Activated naive CD8-positive, alpha-beta T cell treated with anti-CD3 and anti-CD28 coated beads, Interleukin-2, amount 10 ng/mL, durations not matched to agents 7 days and 5 days (primary cell): ENCODE measurements at regions not wholly inside any gene's neighbourhood (a gene's known extent, or its start where the extent isn't known, plus 50 kb on each side); places are given as distances from the start of the nearest gene placed in this dataset.

ENCODE experiments used
- ATAC-seq: fragments of 150-1000 bp; cut with Tn5 transposase; one replicate; pipeline ENCODE4 v1.10.0; 2021; ENCODE audit warnings: low read depth, moderate library complexity
- POLR2A ChIA-PET: fragments of 350-600 bp; sonication (Branson Sonifier 250); formaldehyde crosslinking; loops from one replicate; lab custom pipeline; 2021; ENCODE audit warnings: antibody characterized with exemption; lab: Charles Lee
- DNase-seq: peaks from one replicate; pipeline ENCODE4 v3.0.0; 2021
- H3K27ac Mint-ChIP-seq: one replicate; pipeline ENCODE4 v1.8.0; 2022; ENCODE audit warnings: mild to moderate bottlenecking, mixed read lengths
- H3K27me3 Mint-ChIP-seq: one replicate; pipeline ENCODE4 v1.8.0; 2022; ENCODE audit warnings: mild to moderate bottlenecking, moderate library complexity, mixed read lengths
- H3K36me3 Mint-ChIP-seq: one replicate; pipeline ENCODE4 v1.8.0; 2021; ENCODE audit warnings: mild to moderate bottlenecking, mixed read lengths
- H3K4me1 Mint-ChIP-seq: one replicate; pipeline ENCODE4 v1.8.0; 2021; ENCODE audit warnings: mixed read lengths
- H3K4me3 Mint-ChIP-seq: one replicate; pipeline ENCODE4 v1.8.0; 2022; ENCODE audit warnings: mild to moderate bottlenecking, moderate library complexity, mixed read lengths
- H3K9me3 Mint-ChIP-seq: one replicate; pipeline ENCODE4 v1.8.0; 2021; ENCODE audit warnings: mixed read lengths

DNA sequence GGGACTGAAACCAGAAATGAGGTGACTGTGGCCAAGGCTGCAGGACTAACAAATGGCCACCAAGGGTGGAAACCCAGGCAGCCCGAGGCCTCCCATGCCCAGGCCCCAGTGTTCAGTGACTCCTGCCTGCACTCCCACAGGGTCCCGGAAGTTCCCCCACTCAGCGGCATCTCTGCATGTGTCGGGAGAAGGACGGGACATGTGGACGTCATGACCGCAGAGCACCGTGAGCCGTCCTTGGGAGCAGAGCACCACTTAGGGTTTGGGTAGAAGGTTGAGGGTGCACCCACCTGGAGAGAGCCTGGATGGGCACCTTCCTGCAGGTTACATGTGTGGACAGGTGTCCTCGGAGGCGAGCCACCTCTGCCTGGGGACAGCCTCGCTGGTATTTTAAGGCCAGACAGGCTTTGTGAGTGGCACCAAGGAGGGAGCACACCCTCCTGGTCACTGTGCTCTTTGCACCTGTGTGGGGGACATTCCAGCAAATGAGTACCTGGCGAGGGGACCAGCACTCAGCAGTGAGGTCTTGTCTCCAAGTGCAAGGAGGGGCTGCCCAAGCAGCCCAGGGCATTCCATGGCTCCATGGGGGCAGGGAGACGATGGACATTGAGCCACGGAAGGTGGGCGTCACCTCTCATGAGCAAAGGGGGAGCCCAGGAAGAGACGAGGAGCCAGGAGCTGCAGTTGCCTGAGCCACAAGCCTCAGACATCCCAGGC is 95.3 kb upstream of the TCERG1L start:
- H3K36me3 Mint-ChIP-seq, result no peaks in the 10 kb centered on the region
- no peaks in the 10 kb centered on the region for H3K4me1 Mint-ChIP-seq
- POLR2A ChIA-PET, result no interaction called here
- DNase-seq, result no peak
- no peaks in the 10 kb centered on the region for H3K27me3 Mint-ChIP-seq
- H3K27ac Mint-ChIP-seq, result no peak overlapping the region
- no peak for ATAC-seq
- H3K9me3 Mint-ChIP-seq, result no peaks in the 10 kb centered on the region
- no peak overlapping the region for H3K4me3 Mint-ChIP-seq

DNA sequence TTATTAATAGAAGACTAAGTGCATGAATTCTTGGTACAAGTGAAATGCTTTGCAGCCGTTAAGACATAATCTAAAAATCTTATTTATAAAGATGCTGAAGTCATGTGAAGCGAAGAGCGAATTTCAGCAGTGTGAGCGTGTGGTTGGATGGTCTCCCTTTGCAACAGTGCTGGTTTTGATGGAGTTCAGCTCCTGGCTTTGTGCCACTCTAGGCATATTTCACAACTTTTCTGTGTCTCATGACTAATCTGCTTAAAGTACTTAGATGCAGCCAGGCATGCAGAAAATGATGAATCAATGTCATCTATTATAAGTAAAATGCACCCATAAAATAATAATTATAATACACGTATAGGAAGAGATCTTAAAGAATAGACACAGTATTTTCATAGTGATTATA is 107.2 kb upstream of the TCERG1L start:
- Mint-ChIP-seq H3K27ac (no peak overlapping the region), H3K27me3 (no peaks in the 10 kb centered on the region), H3K36me3 (no peaks in the 10 kb centered on the region), H3K4me1 (no peaks in the 10 kb centered on the region), H3K9me3 (no peaks in the 10 kb centered on the region), H3K4me3 (no peak overlapping the region)
- DNase-seq, result no peak
- ATAC-seq, result no peak
- POLR2A ChIA-PET, result no interaction called here

DNA sequence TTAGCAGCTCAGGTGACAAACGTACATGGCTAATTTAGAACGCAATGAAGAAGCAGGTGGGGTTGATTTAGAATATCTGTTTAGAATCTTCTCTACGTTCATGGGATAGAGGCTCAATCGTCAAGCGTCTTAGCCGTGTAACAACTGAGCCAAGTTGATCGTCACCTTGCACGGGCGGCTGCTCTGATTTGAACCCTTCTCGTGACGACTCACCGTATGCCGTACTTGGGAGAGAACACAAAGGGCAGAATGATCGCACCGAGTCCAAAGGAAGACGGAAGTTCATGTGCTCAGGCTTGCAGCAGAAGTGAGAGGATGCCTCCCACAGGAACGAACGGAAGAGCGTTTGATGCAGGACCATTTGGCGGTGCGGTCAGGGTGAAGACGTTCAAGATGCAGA is 108.3 kb upstream of the TCERG1L start:
- Mint-ChIP-seq H3K27ac (no peak overlapping the region), H3K4me1 (no peaks in the 10 kb centered on the region), H3K36me3 (no peaks in the 10 kb centered on the region), H3K27me3 (no peaks in the 10 kb centered on the region), H3K9me3 (no peaks in the 10 kb centered on the region), H3K4me3 (no peak overlapping the region)
- no peak for DNase-seq
- POLR2A ChIA-PET, result no interaction called here
- ATAC-seq, result no peak

DNA sequence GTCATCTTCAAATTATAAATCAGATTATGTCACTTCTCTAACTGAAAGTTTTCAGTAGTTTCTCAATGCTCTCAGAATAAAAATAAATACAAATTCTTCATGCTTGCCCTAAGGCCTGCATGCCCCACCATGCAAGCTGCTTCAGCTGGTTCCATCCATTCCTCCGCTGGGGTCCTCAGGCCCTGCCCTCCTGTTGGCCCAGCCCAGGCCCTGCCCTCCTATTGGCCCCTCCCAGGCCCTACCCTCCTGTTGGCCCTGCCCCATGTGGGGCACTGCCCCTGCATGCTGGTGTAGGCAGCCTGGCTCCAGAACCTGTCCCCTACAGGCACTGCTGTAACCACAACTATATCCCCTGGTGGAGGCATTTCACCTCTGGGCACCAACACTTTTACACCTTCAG is 109.3 kb upstream of the TCERG1L start:
- Mint-ChIP-seq H3K4me3 (no peak overlapping the region), H3K9me3 (no peaks in the 10 kb centered on the region), H3K27ac (no peak overlapping the region), H3K4me1 (no peaks in the 10 kb centered on the region), H3K36me3 (no peaks in the 10 kb centered on the region), H3K27me3 (no peaks in the 10 kb centered on the region)
- DNase-seq (no peak), ATAC-seq (no peak)
- POLR2A ChIA-PET, result no interaction called here

DNA sequence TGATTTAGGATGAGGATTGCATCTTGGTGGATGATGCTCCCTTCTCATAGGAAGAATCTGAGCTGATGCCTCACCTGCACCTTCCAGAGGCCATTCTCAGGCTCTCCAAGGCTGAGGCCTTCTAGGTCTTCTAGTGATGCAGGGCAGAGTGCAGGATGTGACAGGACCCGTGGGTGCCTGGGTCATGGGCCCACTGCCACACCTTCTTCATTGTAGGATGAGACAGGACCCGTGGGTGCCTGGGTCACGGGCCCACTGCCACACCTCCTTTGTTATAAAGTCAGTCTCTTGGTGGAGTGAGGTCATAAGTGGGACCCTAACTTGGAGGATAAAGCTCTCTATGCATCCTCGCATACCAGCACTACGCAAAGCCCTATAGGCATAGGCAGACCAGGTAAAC is 109.9 kb upstream of the TCERG1L start:
- no peak for ATAC-seq
- H3K4me3 Mint-ChIP-seq, result no peak overlapping the region
- DNase-seq, result no peak
- no peaks in the 10 kb centered on the region for H3K36me3 Mint-ChIP-seq
- no peaks in the 10 kb centered on the region for H3K9me3 Mint-ChIP-seq
- no peaks in the 10 kb centered on the region for H3K4me1 Mint-ChIP-seq
- H3K27me3 Mint-ChIP-seq, result no peaks in the 10 kb centered on the region
- no peak overlapping the region for H3K27ac Mint-ChIP-seq
- POLR2A ChIA-PET, result no interaction called here

DNA sequence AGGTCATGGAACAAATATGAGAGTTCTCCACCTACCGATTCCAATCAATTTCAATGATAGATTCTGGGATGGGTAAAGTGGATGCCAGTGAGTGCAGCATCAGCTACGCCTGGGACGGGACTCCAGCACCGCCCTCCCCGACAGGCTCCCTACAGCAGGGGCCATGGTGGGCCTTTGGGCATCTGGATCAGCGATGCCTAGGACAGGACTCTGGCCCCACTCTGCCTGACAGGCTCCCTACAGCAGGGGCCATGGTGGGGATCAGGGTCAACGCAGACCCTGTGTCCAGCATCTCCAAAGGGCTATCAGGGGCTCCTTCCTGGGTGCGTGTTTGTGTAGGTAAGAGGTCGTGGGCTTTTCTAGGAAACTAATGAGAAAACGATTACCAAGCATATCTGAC is 111.2 kb upstream of the TCERG1L start:
- DNase-seq, result no peak
- H3K4me1 Mint-ChIP-seq, result no peaks in the 10 kb centered on the region
- H3K27me3 Mint-ChIP-seq, result no peaks in the 10 kb centered on the region
- H3K4me3 Mint-ChIP-seq, result no peak overlapping the region
- H3K27ac Mint-ChIP-seq, result no peak overlapping the region
- POLR2A ChIA-PET, result no interaction called here
- ATAC-seq, result no peak
- no peaks in the 10 kb centered on the region for H3K9me3 Mint-ChIP-seq
- H3K36me3 Mint-ChIP-seq, result no peaks in the 10 kb centered on the region

DNA sequence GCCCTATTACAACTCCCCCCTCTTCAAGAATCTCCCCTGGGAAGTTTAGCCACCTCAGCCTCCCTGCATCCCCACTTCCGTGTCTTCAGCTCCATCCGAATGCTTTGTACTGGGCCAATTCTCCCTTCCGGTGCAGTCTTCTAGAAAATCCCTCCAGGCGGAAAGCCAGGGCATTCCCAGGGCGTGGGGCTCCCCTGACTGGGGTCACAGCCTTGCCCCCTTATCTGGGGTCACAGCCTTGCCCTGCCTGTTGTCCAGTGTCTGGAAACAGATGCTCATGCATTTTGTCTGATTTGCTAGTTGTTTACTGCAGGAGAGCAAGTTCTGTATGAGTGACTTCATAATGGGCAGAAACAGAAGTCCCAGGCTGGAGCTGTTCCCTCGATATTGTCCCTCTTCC is 112.5 kb upstream of the TCERG1L start:
- no peak overlapping the region for H3K4me3 Mint-ChIP-seq
- H3K9me3 Mint-ChIP-seq, result no peaks in the 10 kb centered on the region
- POLR2A ChIA-PET, result no interaction called here
- peaks cover 2% of the 10 kb centered on the region for H3K27me3 Mint-ChIP-seq
- ATAC-seq, result no peak
- no peak overlapping the region for H3K27ac Mint-ChIP-seq
- H3K36me3 Mint-ChIP-seq, result no peaks in the 10 kb centered on the region
- DNase-seq, result no peak
- no peaks in the 10 kb centered on the region for H3K4me1 Mint-ChIP-seq

DNA sequence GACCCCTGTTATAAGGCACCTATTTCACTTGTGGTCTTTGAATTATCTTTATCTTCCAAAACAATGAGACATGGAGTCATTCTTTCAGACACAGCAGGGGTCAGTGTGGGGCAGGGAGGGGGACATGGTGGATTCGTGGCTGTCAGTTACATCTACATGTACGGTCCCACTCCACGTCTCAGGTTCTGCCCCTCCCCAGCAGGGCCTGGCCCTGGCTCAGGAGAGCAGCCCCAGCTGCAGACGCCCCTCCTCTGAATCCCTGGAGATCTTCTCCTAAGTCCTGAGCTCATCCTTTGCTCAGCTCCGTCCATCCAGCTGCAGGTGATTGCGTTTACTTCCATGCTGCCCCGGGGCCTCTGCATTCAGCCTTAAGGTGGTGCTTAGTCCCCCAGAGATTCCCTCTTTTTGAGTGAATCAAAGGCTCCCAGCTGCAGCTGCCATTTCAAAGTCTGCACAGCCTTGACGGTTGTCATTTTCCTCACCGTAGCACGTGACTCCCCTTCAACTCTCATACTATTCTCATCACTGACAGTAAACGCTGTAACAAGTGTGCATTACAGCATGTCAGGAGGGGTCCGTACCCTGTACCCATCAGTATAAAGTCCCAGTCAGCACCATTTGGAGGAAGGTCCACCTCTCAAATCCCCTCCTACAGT is 113.4 kb upstream of the TCERG1L start:
- Mint-ChIP-seq H3K36me3 (no peaks in the 10 kb centered on the region), H3K4me3 (no peak overlapping the region), H3K27ac (no peak overlapping the region), H3K4me1 (no peaks in the 10 kb centered on the region), H3K27me3 (peaks cover 2% of the 10 kb centered on the region), H3K9me3 (no peaks in the 10 kb centered on the region)
- no peak for ATAC-seq
- POLR2A ChIA-PET, result no interaction called here
- DNase-seq, result no peak

DNA sequence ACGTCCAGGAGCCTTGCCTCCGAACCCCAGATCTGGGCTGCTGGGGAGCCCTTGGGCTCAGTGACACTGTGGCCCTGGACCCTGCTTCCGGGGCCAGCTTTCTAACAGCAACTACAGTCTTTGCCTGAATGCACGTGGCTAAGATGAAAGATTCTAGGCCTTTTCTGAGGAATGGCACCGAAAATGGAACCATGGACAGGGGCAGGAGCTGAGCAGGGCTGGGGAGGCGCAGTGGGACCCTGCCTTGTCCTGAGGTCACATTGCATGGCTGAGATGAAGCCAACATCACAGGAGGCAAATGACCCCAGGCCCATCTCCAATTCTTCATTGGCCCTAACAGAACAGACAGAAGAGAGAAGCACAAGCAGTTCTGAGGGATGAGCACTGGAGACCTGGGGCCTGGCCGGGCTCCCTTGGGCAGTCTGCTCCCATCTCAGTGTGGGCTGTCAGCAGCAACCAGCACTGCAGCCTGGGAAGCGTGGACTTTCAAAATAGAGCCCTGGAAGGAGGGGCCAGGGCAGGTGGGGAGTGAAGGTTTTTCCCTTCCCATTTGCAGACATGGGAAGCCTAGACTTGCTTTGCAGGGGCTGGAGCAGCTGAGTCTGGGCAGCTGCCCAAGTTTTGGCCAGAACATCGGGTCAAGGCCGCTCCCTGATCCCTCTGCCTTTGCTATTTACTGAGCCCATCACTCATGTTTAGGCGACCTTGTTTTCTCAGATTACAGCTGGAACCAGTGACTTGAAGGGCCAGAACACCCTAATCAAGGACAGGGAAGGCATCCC is 114.4 kb upstream of the TCERG1L start:
- POLR2A ChIA-PET, result no interaction called here
- no peak for DNase-seq
- no peaks in the 10 kb centered on the region for H3K36me3 Mint-ChIP-seq
- no peaks in the 10 kb centered on the region for H3K4me1 Mint-ChIP-seq
- no peak overlapping the region for H3K27ac Mint-ChIP-seq
- H3K27me3 Mint-ChIP-seq, result peaks cover 2% of the 10 kb centered on the region
- H3K9me3 Mint-ChIP-seq, result no peaks in the 10 kb centered on the region
- no peak overlapping the region for H3K4me3 Mint-ChIP-seq
- no peak for ATAC-seq

DNA sequence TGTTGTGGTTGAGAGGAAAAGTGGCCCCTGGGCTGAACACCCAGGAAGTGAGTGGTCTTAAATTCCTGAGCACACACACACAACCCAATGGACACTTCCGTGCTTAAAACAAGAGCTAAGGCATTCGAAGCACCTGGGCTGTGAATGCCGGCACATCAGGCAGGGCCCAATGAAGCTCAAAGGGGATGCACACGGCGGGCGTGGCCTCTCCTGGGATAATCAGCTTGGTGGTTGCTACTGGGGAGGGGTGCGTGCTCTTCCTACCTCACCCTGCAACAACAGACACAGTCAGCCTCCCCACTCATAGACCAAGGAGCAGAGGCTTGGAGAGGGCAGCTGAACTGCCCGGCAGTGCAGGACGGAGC is 115.0 kb upstream of the TCERG1L start:
- Mint-ChIP-seq H3K27ac (no peak overlapping the region), H3K4me1 (no peaks in the 10 kb centered on the region), H3K27me3 (peaks cover 2% of the 10 kb centered on the region), H3K36me3 (no peaks in the 10 kb centered on the region), H3K9me3 (no peaks in the 10 kb centered on the region), H3K4me3 (no peak overlapping the region)
- DNase-seq (no peak), ATAC-seq (no peak)
- POLR2A ChIA-PET, result no interaction called here

DNA sequence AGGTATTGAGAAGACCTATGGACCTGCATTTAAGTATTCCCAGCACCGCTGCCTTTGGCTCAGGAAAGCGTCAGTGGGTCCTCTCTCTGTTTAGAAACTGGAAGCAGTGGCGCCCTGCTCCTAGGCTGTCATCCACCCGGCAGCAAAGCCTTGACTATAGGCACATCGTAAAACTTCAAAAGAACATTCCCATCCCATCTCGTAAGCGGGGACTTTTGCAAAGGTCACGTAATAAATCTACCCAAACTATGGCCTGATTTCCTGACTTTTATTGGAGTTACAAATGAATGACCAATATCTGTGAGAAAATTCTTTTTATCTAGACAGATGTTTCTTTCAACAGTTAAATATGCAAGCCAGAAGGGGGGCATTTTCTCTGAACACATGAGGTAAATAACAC is 115.8 kb upstream of the TCERG1L start:
- ATAC-seq, result no peak
- Mint-ChIP-seq H3K4me1 (no peaks in the 10 kb centered on the region), H3K4me3 (no peak overlapping the region), H3K27me3 (peaks cover 2% of the 10 kb centered on the region), H3K9me3 (no peaks in the 10 kb centered on the region), H3K36me3 (no peaks in the 10 kb centered on the region), H3K27ac (no peak overlapping the region)
- no peak for DNase-seq
- POLR2A ChIA-PET, result no interaction called here

DNA sequence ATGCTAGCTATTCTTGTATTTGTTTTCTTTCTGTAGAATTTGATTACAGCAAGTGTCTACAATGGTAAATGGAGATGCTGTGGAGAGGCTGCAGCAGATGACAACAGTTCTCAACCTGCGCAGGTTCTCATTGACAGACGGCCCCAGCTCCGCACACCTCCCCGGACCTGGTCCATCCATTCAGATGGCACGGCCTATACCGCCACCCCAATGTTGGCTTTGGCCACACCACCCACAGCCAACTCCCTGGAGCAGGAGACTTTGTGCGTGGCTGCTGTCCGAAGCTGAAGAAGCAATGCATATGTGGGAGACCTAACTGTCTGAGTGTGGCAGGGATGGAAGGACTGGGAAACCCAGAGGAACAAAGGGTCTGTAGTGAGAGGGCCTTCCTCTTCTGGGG is 116.4 kb upstream of the TCERG1L start:
- no peak for DNase-seq
- peaks cover 2% of the 10 kb centered on the region for H3K27me3 Mint-ChIP-seq
- H3K9me3 Mint-ChIP-seq, result no peaks in the 10 kb centered on the region
- no peak overlapping the region for H3K27ac Mint-ChIP-seq
- no peak for ATAC-seq
- no peaks in the 10 kb centered on the region for H3K36me3 Mint-ChIP-seq
- H3K4me3 Mint-ChIP-seq, result no peak overlapping the region
- no peaks in the 10 kb centered on the region for H3K4me1 Mint-ChIP-seq
- POLR2A ChIA-PET, result no interaction called here

DNA sequence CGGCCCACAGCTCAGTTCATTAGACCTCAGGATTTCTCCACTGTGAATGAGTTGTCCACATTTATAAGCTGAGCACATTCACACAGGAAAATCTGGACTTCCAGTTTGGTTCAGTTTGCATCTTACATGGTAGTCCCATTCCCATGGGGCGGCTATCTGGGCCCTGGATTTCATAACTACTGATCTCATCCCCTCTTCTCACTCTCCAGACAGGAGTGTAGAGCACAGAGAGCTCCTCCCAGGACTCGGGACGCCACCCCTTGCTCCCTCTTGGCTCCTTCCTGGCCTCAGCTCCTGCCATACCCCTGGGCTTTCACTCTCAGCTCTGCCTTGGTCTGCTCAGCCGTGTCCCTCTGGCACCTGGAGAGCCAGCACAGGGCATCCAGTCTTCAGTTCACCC is 117.6 kb upstream of the TCERG1L start:
- Mint-ChIP-seq H3K36me3 (no peaks in the 10 kb centered on the region), H3K27ac (no peak overlapping the region), H3K4me1 (no peaks in the 10 kb centered on the region), H3K4me3 (no peak overlapping the region), H3K9me3 (no peaks in the 10 kb centered on the region), H3K27me3 (peaks cover 2% of the 10 kb centered on the region)
- ATAC-seq, result no peak
- DNase-seq, result no peak
- POLR2A ChIA-PET, result no interaction called here

DNA sequence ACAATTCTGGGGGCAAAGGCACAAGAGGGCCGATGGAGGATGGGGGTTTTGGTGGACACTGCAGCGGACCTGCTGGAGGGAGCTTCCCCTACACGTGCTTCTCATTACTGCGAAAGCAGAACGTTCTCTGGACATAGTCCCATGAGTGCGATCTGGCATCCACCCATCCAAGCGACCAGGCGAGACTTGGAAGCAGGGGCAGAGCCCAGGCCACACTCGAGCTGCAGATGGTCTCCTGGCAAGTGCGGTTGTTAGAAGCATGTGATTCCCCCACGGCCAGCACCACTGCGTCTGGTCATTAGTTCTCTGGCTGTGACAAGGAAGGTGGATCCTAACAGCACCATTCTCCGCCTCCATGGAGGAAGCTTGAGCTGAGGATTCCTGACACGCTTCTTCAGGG is 118.4 kb upstream of the TCERG1L start:
- H3K36me3 Mint-ChIP-seq, result no peaks in the 10 kb centered on the region
- no peak for ATAC-seq
- no peaks in the 10 kb centered on the region for H3K9me3 Mint-ChIP-seq
- POLR2A ChIA-PET, result no interaction called here
- DNase-seq, result no peak
- H3K4me3 Mint-ChIP-seq, result no peak overlapping the region
- H3K4me1 Mint-ChIP-seq, result no peaks in the 10 kb centered on the region
- H3K27ac Mint-ChIP-seq, result no peak overlapping the region
- peaks cover 2% of the 10 kb centered on the region for H3K27me3 Mint-ChIP-seq
